Astrocyte of the spinal cord (primary cell): ENCODE measurements at regions not wholly inside any gene's neighbourhood (a gene's known extent, or its start where the extent isn't known, plus 50 kb on each side); places are given as distances from the start of the nearest gene placed in this dataset.

Experiments
- DNase-seq: peaks from one replicate; pipeline ENCODE4 v3.0.0; 2011; ENCODE audit warnings: low read depth, low spot score
- H3K4me3 ChIP-seq: 2 replicates; pipeline ENCODE4 v1.5.1; 2011; ENCODE audit warnings: low read depth, mild to moderate bottlenecking, low read length, moderate library complexity
- in situ Hi-C: cut with HindIII; loops from 2 replicates; pipeline ENCODE4 v1.10.0; 2017; ENCODE audit warnings: low sequenced_read_pairs
- TF ChIP-seq, protein P1 (sequence below): IDR thresholded peaks from 2 replicates; pipeline ENCODE4 v1.5.1; 2012; ENCODE audit warnings: low read depth, mild to moderate bottlenecking, low read length, inconsistent platforms

DNA sequence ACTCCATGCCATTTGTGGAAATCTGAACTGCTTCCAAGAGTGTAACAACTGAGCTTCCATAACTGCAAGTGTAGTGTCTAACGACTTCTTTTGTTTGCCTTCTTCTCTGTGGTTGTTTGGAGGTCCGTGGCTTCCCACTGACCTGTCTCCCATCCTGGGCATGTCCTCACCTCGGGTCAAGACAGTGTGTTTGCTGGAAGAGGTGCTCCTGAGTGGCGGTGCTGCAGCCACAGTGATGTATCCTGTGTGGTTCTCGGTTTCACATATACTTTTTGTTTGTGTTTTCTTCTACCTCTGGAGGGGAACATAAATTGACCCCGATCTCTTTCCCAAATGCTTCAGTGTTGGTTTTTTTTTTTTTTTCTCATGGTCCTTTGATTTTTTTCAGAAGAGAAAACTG, 84.7 kb upstream of the NPVF start:
- TF ChIP-seq, protein P1, sequence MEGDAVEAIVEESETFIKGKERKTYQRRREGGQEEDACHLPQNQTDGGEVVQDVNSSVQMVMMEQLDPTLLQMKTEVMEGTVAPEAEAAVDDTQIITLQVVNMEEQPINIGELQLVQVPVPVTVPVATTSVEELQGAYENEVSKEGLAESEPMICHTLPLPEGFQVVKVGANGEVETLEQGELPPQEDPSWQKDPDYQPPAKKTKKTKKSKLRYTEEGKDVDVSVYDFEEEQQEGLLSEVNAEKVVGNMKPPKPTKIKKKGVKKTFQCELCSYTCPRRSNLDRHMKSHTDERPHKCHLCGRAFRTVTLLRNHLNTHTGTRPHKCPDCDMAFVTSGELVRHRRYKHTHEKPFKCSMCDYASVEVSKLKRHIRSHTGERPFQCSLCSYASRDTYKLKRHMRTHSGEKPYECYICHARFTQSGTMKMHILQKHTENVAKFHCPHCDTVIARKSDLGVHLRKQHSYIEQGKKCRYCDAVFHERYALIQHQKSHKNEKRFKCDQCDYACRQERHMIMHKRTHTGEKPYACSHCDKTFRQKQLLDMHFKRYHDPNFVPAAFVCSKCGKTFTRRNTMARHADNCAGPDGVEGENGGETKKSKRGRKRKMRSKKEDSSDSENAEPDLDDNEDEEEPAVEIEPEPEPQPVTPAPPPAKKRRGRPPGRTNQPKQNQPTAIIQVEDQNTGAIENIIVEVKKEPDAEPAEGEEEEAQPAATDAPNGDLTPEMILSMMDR, result no peak
- in situ Hi-C loops, result no loop called here
- H3K4me3 ChIP-seq, result no peak overlapping the region
- no peak for DNase-seq

DNA sequence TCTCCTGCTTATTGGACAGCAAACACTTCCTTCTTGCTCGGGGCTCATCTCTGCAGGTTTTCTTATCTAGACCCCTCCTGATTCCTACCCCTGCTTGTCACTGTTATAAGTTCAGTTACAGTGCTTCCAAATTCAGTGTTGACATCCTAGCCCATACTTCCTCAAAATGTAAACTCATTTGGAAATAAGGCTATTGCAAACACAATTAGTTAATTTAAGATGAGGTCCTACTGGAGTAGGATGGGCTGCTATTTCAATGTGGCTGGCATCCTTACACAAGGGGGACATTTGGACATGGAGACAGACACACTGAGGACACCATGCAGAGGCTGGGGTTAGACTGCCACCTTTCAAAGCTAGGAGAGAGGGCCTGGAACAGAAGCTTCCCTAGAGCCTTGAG, 85.2 kb upstream of the NPVF start:
- H3K4me3 ChIP-seq, result no peak overlapping the region
- in situ Hi-C loops, result no loop called here
- no peak for DNase-seq
- TF ChIP-seq, protein P1, result no peak

DNA sequence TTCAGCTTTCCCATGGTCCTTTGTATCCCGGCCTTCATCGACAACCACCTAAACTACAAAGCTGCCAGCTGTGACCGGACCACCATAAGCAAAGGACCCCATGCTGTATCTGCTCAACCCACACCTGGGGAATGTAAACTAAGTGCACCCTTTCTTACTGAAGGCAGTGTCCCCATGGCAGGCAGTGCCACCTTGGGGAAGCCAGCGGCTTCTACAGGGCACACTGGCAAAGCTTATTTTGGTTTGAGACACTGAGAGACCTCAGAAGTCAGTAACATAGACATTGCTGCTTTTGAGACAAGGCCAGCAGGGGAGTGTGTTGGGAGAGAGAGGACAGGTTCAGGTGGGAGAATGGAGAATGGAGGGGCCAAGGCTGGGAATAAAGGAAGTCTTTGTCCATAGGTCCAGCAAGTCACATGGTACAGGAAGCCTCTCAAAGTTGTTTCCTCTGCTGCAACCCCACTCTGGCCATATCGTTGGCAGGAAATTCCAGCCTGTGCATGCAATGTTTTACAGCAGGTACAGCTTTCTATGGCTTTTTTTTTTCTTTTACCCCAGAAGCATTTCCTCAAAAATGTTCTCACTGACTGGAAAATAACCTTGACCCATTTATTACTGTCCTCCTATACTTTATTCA, 85.9 kb upstream of the NPVF start:
- TF ChIP-seq, protein P1, result no peak
- no peak overlapping the region for H3K4me3 ChIP-seq
- DNase-seq, result no peak
- in situ Hi-C loops, result no loop called here

DNA sequence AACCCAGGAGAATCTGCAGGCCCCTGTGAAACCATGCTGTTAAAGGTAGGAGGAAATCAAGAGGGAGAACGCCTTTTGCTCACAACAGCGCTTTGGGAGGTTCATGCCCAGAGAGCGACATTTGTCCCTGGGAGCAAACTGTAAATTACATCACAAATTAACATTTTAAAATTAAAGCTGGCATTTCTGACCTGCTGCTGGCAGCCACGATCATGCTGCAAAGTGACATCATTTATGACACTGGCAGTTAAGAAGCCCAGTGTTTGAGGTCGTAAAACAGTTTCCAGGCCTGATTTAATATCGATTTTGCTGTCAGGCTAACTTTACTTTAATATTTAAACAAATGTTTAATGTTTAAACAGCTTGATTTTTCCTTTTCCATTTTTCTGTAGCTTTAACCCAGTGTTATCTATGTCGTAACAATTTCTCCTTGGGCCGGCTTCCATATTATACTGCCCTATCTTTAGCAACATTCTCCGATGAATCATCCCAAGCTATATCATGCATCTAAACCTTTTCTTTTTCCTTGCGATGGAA, 86.5 kb upstream of the NPVF start:
- DNase-seq, result no peak
- TF ChIP-seq, protein P1, result no peak
- in situ Hi-C loops, result no loop called here
- H3K4me3 ChIP-seq, result no peak overlapping the region

DNA sequence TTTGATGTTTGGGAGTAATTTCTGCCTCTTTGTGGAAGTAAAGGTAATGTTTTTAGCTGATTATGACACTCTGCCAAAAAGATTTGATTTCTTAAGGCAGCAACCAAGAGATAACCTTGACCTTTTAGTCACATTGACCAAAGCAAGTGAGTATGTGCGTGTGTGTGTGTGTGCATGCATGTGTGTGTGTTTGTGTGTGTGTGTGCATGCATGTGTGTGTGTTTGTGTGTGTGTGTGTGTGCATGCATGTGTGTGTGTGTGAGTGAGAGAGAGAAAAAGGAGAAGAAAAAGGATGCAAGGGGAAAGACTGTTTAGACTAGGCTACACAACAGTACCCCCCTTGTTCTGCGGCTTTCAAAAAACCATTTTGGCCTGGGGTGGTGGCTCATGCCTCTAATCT, 88.1 kb upstream of the NPVF start:
- DNase-seq, result no peak
- H3K4me3 ChIP-seq, result no peak overlapping the region
- in situ Hi-C loops, result no loop called here
- TF ChIP-seq, protein P1, result no peak

DNA sequence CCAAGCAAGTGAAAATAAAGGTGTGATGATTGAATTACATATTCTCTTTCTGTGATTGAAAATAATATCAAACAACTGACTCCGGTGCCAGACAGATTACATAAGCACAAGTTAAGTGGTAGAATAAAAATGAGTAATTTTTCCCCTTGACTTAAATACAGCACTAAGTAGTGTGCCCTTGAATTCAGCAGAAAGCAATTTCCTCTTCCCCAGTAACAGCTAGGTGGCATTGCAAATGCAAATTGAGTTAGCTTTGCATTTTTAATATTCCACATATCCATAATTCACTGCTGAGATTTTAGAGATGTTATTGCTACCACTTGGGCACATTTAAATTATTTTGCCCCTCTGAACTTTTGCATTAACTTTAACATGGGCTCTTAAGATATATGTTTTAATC, 89.8 kb upstream of the NPVF start:
- TF ChIP-seq, protein P1, result no peak
- in situ Hi-C loops, result no loop called here
- no peak overlapping the region for H3K4me3 ChIP-seq
- DNase-seq, result no peak
